HG03469 (cell line): ENCODE measurements at regions not wholly inside any gene's neighbourhood (a gene's known extent, or its start where the extent isn't known, plus 50 kb on each side); places are given as distances from the start of the nearest gene placed in this dataset.

Experiments used
- ATAC-seq: cut with Tn5 transposase; IDR thresholded peaks from one replicate; pipeline ENCODE4 v1.9.1; 2021; ENCODE audit warnings: mild to moderate bottlenecking, moderate library complexity, moderate number of reproducible peaks; ENCODE audit not compliant: unreplicated experiment

GRCh38 chr4:96093563-96093962 is 253.7 kb downstream of the PDHA2 start:
- ATAC-seq = no peak

GRCh38 chr4:96094183-96094582 is 254.3 kb downstream of the PDHA2 start:
- no peak for ATAC-seq

GRCh38 chr4:96097040-96097607 is 257.2 kb downstream of the PDHA2 start:
- no peak for ATAC-seq

GRCh38 chr4:96097693-96098092 is 257.8 kb downstream of the PDHA2 start:
- no peak for ATAC-seq

GRCh38 chr4:96099031-96099430 is 259.1 kb downstream of the PDHA2 start:
- no peak for ATAC-seq

- ATAC-seq = no peak
These were observed 262.7 kb downstream of the PDHA2 start for GRCh38 chr4:96102541-96103026.

GRCh38 chr4:96103086-96103485 is 263.2 kb downstream of the PDHA2 start:
- no peak for ATAC-seq

- ATAC-seq = no peak
These were observed 268.3 kb downstream of the PDHA2 start for GRCh38 chr4:96108146-96108545.

GRCh38 chr4:96112631-96113030 is 272.7 kb downstream of the PDHA2 start:
- no peak for ATAC-seq

GRCh38 chr4:96120206-96120605 is 280.3 kb downstream of the PDHA2 start:
- ATAC-seq = no peak

GRCh38 chr4:96126227-96126626 is 286.3 kb downstream of the PDHA2 start:
- ATAC-seq = no peak

- no peak for ATAC-seq
These were observed 291.3 kb downstream of the PDHA2 start for GRCh38 chr4:96131186-96131585.

GRCh38 chr4:96134806-96135205 is 294.9 kb downstream of the PDHA2 start:
- no peak for ATAC-seq

- no peak for ATAC-seq
These were observed 296.2 kb downstream of the PDHA2 start for GRCh38 chr4:96136056-96136455.

GRCh38 chr4:96139251-96139929 is 299.5 kb downstream of the PDHA2 start:
- no peak for ATAC-seq

- ATAC-seq = no peak
These were observed 305.7 kb downstream of the PDHA2 start for GRCh38 chr4:96145601-96146000.

- ATAC-seq = no peak
These were observed 306.8 kb downstream of the PDHA2 start for GRCh38 chr4:96146686-96147085.

- no peak for ATAC-seq
These were observed 310.0 kb downstream of the PDHA2 start for GRCh38 chr4:96149894-96150293.

GRCh38 chr4:96150466-96150865 is 310.6 kb downstream of the PDHA2 start:
- no peak for ATAC-seq

GRCh38 chr4:96152824-96153223 is 312.9 kb downstream of the PDHA2 start:
- ATAC-seq = no peak

GRCh38 chr4:96154676-96155075 is 314.8 kb downstream of the PDHA2 start:
- no peak for ATAC-seq

GRCh38 chr4:96162636-96163035 is 322.7 kb downstream of the PDHA2 start:
- no peak for ATAC-seq
